Activated CD4-positive, alpha-beta memory T cell treated with anti-CD3 and anti-CD28 coated beads, Interleukin-2, amount 10 ng/mL, durations not matched to agents 7 days and 5 days (primary cell): ENCODE measurements at regions not wholly inside any gene's neighbourhood (a gene's known extent, or its start where the extent isn't known, plus 50 kb on each side); places are given as distances from the start of the nearest gene placed in this dataset.

Source experiments
- CTCF ChIA-PET: fragments of 350-600 bp; sonication (Branson Sonifier 250); formaldehyde crosslinking; loops from one replicate; lab custom pipeline; 2021; ENCODE audit warnings: antibody characterized with exemption, inconsistent platforms; lab: Charles Lee
- POLR2A ChIA-PET: fragments of 350-600 bp; sonication (Branson Sonifier 250); formaldehyde crosslinking; loops from one replicate; lab custom pipeline; 2021; ENCODE audit warnings: antibody characterized with exemption; lab: Charles Lee
- DNase-seq: peaks from one replicate; pipeline ENCODE4 v3.0.0-alpha.2; 2020
- H3K27ac Mint-ChIP-seq: one replicate; pipeline ENCODE4 v1.8.0; 2021; ENCODE audit warnings: mild to moderate bottlenecking, mixed read lengths
- H3K27me3 Mint-ChIP-seq: one replicate; pipeline ENCODE4 v1.8.0; 2021; ENCODE audit warnings: mixed read lengths
- H3K36me3 Mint-ChIP-seq: one replicate; pipeline ENCODE4 v1.8.0; 2021; ENCODE audit warnings: low read depth, mixed read lengths
- H3K4me1 Mint-ChIP-seq: one replicate; pipeline ENCODE4 v1.8.0; 2021; ENCODE audit warnings: mixed read lengths
- H3K4me3 Mint-ChIP-seq: one replicate; pipeline ENCODE4 v1.8.0; 2021; ENCODE audit warnings: mild to moderate bottlenecking, mixed read lengths
- H3K9me3 Mint-ChIP-seq: one replicate; pipeline ENCODE4 v1.8.0; 2021; ENCODE audit warnings: mixed read lengths

DNA sequence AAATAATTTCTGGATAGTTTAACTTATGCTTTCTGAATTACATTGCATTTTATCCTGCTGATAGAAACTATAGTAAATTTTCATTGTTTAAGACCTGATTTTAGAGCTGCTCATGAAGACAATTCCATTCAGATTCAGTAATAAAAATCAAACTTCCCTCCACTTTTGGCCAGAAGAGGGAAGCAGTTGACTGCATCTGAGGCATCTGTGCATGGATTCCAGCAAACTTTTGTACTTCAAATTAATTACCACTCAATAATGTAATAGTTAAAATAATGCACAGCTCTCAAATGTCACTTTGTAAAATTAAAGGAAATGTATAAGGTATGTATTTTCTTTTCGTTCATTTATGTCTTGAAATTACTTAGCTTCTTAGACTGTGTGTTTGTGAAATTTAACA lies 64.2 kb upstream of the SLC35B3 start:
- no peaks in the 10 kb centered on the region for H3K36me3 Mint-ChIP-seq
- H3K4me3 Mint-ChIP-seq, result no peak overlapping the region
- CTCF ChIA-PET, result no interaction called here

GRCh38 chr6:8494730-8495129 lies 59.4 kb upstream of the SLC35B3 start:
- POLR2A ChIA-PET, result no interaction called here
- DNase-seq, result no peak
- CTCF ChIA-PET, result no interaction called here
- Mint-ChIP-seq H3K9me3 (peaks cover 4% of the 10 kb centered on the region), H3K27me3 (no peaks in the 10 kb centered on the region), H3K4me1 (no peaks in the 10 kb centered on the region), H3K36me3 (no peaks in the 10 kb centered on the region), H3K27ac (no peak overlapping the region), H3K4me3 (no peak overlapping the region)

More for the DNA sequence above, 64.2 kb upstream of the SLC35B3 start:
- Mint-ChIP-seq H3K27ac (no peak overlapping the region), H3K27me3 (no peaks in the 10 kb centered on the region), H3K4me1 (no peaks in the 10 kb centered on the region), H3K9me3 (peaks cover 4% of the 10 kb centered on the region)
- no peak for DNase-seq
- POLR2A ChIA-PET, result no interaction called here

DNA sequence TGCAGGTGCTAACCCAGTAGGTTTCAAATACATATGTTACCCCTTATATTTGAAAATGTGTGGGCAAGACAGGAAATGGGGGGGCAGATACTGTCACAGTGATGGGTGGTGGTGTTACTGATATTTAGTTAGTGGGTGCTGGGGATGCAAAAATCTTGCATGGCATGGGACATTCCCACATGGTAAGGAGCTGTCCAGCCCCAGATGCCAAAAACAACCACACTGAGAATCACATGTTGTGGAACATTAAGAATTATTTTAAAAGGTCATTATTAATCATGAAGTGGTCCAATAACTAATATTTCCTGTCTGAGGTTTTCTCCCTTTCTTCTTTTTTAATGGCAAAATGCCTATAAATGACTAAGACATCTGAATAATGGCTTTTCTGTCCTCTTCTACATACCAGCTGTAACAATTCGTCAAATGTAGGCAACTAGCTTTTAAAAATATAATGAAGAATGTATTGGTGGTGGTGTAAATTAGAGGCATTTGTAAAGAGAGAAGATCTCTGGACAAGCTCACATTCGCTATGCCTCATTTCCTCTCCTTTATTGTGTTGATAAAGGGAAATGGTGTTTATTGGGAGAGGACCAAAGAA lies 57.3 kb upstream of the SLC35B3 start:
- ChIA-PET POLR2A (no interaction called here), CTCF (no interaction called here)
- Mint-ChIP-seq H3K9me3 (no peaks in the 10 kb centered on the region), H3K36me3 (no peaks in the 10 kb centered on the region), H3K4me1 (no peaks in the 10 kb centered on the region), H3K27ac (no peak overlapping the region), H3K4me3 (no peak overlapping the region), H3K27me3 (no peaks in the 10 kb centered on the region)
- no peak for DNase-seq
